Cardiac fibroblast (primary cell): ENCODE measurements at regions not wholly inside any gene's neighbourhood (a gene's known extent, or its start where the extent isn't known, plus 50 kb on each side); places are given as distances from the start of the nearest gene placed in this dataset.
"Not testable (repeated sequence)": the region's sequence is repeated elsewhere in the genome, so short reads cannot be mapped to it uniquely, and the experiment has no call there.

Experiments
- DNase-seq, 2 donors: peaks; one replicate each; pipeline versions ENCODE4 v3.0.0 to v3.0.0-alpha.2; 2010; ENCODE audit warnings: low read depth in 2 of 2
- H3K4me3 ChIP-seq, 2 donors: replicated peaks in 1 of 2; 1 replicate in 1 of 2; 2 replicates in 1 of 2; pipeline ENCODE4 v1.5.1; 2011; ENCODE audit warnings: low read depth in 2 of 2, low read length in 2 of 2, mild to moderate bottlenecking in 2 of 2, moderate library complexity in 1 of 2
- CTCF ChIP-seq: IDR thresholded peaks from one replicate; pipeline ENCODE4 v1.5.1; 2011; ENCODE audit warnings: low read depth, mild to moderate bottlenecking, low read length, inconsistent platforms

DNA sequence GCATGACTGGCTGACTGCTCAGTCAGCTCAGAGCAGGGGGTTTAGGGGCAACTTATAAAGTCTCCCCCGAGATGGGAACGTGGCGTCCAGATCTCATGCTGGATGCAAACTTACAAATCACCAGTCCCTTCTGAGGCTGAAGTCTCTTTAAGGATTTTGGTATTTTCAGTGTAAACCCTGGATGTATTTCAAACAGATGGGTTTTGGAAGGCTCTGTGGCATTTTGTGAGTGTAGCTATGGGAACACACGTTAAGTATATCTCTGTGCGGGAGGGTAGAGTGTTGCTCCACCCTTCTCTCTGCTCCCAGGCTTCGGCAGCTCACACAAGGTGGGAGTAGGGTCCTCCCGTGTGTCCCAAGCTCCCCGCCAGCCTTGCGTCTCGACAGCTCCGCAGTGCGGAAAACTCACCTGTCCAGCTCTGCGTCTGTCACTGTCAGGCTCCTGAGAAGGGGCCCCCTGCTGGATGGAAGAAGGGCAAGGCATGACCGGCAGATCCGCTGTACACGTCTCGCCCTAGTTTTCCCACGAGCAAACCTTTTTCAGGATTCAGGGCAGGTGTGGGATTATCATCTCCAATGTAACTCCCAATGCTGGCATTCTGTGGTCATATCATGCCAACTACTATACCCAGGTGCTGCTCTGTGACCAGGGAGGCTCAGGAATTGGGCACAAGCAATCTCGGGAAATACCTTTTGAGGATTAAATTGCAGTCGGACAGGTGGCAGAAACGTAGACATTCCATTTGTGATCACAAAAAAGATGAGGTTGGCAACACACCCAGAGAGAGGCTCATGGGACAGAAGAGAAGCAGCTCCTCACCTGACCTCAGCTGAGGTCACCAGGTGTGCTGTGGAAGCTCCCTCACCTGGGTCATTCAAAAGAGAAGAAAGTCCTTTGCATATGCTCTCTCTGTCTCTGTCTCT lies 313.9 kb upstream of the B3GAT1 start:
- DNase-seq, result no peak
- H3K4me3 ChIP-seq, result no peak overlapping the region
- TF ChIP-seq CTCF, result no peak

GRCh38 chr11:134725211-134725610 lies 313.2 kb upstream of the B3GAT1 start:
- TF ChIP-seq CTCF, result no peak
- no peak overlapping the region for H3K4me3 ChIP-seq
- DNase-seq, result no peak

- H3K4me3 ChIP-seq, result no peak overlapping the region
- TF ChIP-seq CTCF, result no peak
- DNase-seq, result no peak
Measured at GRCh38 chr11:134724779-134725140, 312.7 kb upstream of the B3GAT1 start.

- H3K4me3 ChIP-seq, result no peak overlapping the region
- no peak for TF ChIP-seq CTCF
- no peak for DNase-seq
Measured at GRCh38 chr11:134724106-134724778, 312.2 kb upstream of the B3GAT1 start.

DNA sequence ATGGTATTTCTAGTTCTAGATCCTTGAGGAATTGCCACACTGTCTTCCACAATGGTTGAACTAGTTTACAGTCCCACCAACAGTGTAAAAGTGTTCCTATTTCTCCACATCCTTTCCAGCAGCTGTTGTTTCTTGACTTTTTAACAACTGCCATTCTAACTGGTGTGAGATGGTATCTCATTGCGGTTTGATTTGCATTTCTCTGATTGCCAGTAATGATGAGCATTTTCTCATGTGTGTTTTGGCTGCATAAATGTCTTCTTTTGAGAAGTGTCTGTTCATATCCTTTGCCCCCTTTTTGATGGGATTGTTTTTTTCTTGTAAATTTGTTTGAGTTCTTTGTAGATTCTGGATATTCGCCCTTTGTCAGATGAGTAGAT lies 308.6 kb upstream of the B3GAT1 start:
- H3K4me3 ChIP-seq, DNase-seq: not testable (repeated sequence)

DNA sequence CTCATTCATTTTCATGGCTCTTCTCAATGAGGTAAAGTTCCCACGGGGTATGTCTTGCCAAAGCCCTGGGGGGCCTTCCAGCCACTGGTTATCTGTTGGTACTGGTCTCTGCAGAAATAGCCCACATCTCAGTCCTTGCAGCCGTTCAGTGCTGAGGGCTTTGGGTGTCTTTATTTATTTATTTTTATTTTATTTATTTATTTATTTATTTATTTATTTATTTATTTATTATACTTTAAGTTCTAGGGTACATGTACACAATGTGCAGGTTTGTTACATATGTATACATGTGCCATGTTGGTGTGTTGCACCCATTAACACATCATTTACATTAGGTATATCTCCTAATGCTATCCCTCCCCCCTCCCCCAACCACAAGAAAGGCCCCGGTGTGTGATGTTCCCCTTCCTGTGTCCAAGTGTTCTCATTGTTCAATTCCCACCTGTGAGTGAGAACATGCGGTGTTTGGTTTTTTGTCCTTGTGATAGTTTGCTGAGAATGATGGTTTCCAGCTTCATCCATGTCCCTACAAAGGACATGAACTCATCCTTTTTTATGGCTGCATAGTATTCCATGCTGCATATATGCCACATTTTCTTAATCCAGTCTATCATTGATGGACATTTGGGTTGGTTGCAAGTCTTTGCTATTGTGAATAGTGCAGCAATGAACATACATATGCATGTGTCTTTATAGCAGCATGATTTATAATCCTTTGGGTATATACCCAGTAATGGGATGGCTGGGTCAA lies 308.1 kb upstream of the B3GAT1 start:
- H3K4me3 ChIP-seq, DNase-seq: not testable (repeated sequence)

DNA sequence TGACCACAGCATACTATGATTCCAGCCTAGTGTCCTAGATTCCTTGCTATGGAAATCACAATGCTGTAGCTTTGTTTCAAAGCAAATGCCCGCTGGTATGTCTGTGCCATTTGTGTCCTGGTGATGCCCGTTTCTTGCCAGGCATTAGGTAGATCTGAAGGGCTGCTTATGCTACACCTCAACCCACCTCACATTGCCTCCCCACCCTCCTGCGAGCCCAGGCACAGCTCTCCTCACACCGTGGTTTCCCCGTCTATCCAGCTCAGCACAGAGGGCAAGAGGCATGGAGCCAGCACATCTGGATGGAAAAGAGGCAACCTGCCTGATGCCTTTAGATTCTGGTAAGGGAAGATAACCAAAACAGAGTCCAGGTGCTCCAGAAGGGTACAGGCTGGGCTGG lies 307.4 kb upstream of the B3GAT1 start:
- no peak overlapping the region for H3K4me3 ChIP-seq
- DNase-seq, result no peak
- TF ChIP-seq CTCF, result no peak
